Large intestine (tissue), 3 donors: ENCODE measurements at regions not wholly inside any gene's neighbourhood (a gene's known extent, or its start where the extent isn't known, plus 50 kb on each side); places are given as distances from the start of the nearest gene placed in this dataset.

Experiments
- DNase-seq, 2 donors: peaks; one replicate each; pipeline versions ENCODE4 v3.0.0 to v3.0.0-alpha.2; 2013
- H3K27ac ChIP-seq: one replicate; pipeline ENCODE4 v1.5.1; 2013; ENCODE audit warnings: low read length
- H3K27me3 ChIP-seq: 2 replicates; pipeline ENCODE4 v1.6.1; 2013; ENCODE audit warnings: low read length; ENCODE audit not compliant: control insufficient read depth, insufficient read depth
- H3K36me3 ChIP-seq: 2 replicates; pipeline ENCODE4 v1.6.1; 2013; ENCODE audit warnings: low read length; ENCODE audit not compliant: control insufficient read depth, insufficient read depth
- H3K4me1 ChIP-seq: one replicate; pipeline ENCODE4 v1.6.1; 2013; ENCODE audit warnings: low read length; ENCODE audit not compliant: control insufficient read depth, insufficient read depth
- H3K4me3 ChIP-seq: one replicate; pipeline ENCODE4 v1.5.1; 2013; ENCODE audit warnings: low read length
- H3K9me3 ChIP-seq: one replicate; pipeline ENCODE4 v1.6.1; 2013; ENCODE audit warnings: mild to moderate bottlenecking, low read depth, low read length, moderate library complexity; ENCODE audit not compliant: control insufficient read depth
- WGBS: methylation state at CpG from one replicate; pipeline ENCODE4 v1.1.5; 2013; ENCODE audit warnings: low lambda C conversion rate; ENCODE audit not compliant: insufficient coverage; 5-methylcytosine and 5-hydroxymethylcytosine counted together

- Histone ChIP-seq H3K27ac (no peak overlapping the region), H3K27me3 (no peaks in the 10 kb centered on the region), H3K4me1 (no peaks in the 10 kb centered on the region), H3K9me3 (no peaks in the 10 kb centered on the region), H3K36me3 (no peaks in the 10 kb centered on the region), H3K4me3 (no peak overlapping the region)
- no peak for DNase-seq
- no CpG with 5 or more reads among the region's 4 CpGs for WGBS
Measured at GRCh38 chr18:39481281-39481680, 1915.7 kb upstream of the CELF4 start.

GRCh38 chr18:39480494-39481195, 1915.0 kb upstream of the CELF4 start:
- H3K4me1 ChIP-seq = no peaks in the 10 kb centered on the region

GRCh38 chr18:39464006-39464405, 1898.4 kb upstream of the CELF4 start:
- H3K9me3 ChIP-seq = no peaks in the 10 kb centered on the region

More at GRCh38 chr18:39480494-39481195, 1915.0 kb upstream of the CELF4 start:
- no peak overlapping the region for H3K27ac ChIP-seq
- H3K27me3 ChIP-seq = no peaks in the 10 kb centered on the region
- no peaks in the 10 kb centered on the region for H3K36me3 ChIP-seq
- no CpG with 5 or more reads among the region's 4 CpGs for WGBS
- DNase-seq = no peak
- no peaks in the 10 kb centered on the region for H3K9me3 ChIP-seq
- no peak overlapping the region for H3K4me3 ChIP-seq

GRCh38 chr18:39462436-39462835, 1896.8 kb upstream of the CELF4 start:
- Histone ChIP-seq H3K4me3 (no peak overlapping the region), H3K36me3 (no peaks in the 10 kb centered on the region), H3K27ac (no peak overlapping the region), H3K27me3 (no peaks in the 10 kb centered on the region), H3K4me1 (no peaks in the 10 kb centered on the region), H3K9me3 (no peaks in the 10 kb centered on the region)
- no peak for DNase-seq
- no CpG with 5 or more reads among the region's 1 CpG for WGBS

More at GRCh38 chr18:39464006-39464405, 1898.4 kb upstream of the CELF4 start:
- no peak for DNase-seq
- no peak overlapping the region for H3K27ac ChIP-seq
- no peaks in the 10 kb centered on the region for H3K27me3 ChIP-seq
- H3K4me1 ChIP-seq = no peaks in the 10 kb centered on the region
- no peaks in the 10 kb centered on the region for H3K36me3 ChIP-seq
- H3K4me3 ChIP-seq = no peak overlapping the region

GRCh38 chr18:39460136-39460535, 1894.5 kb upstream of the CELF4 start:
- H3K36me3 ChIP-seq = no peaks in the 10 kb centered on the region
- no peaks in the 10 kb centered on the region for H3K4me1 ChIP-seq
- no peak overlapping the region for H3K4me3 ChIP-seq
- H3K27ac ChIP-seq = no peak overlapping the region
- H3K27me3 ChIP-seq = no peaks in the 10 kb centered on the region
- no peaks in the 10 kb centered on the region for H3K9me3 ChIP-seq
- DNase-seq = no peak

GRCh38 chr18:39455285-39455684, 1889.7 kb upstream of the CELF4 start:
- Histone ChIP-seq H3K4me3 (no peak overlapping the region), H3K27ac (no peak overlapping the region), H3K36me3 (no peaks in the 10 kb centered on the region), H3K9me3 (no peaks in the 10 kb centered on the region), H3K27me3 (no peaks in the 10 kb centered on the region), H3K4me1 (peaks cover 4% of the 10 kb centered on the region)
- peak; percentile 24 to 33 for DNase-seq

- Histone ChIP-seq H3K9me3 (no peaks in the 10 kb centered on the region), H3K27me3 (no peaks in the 10 kb centered on the region), H3K27ac (no peak overlapping the region), H3K4me3 (no peak overlapping the region), H3K4me1 (peaks cover 4% of the 10 kb centered on the region), H3K36me3 (no peaks in the 10 kb centered on the region)
- no peak for DNase-seq
- no CpG with 5 or more reads among the region's 1 CpG for WGBS
Measured at GRCh38 chr18:39454866-39455265, 1889.3 kb upstream of the CELF4 start.

GRCh38 chr18:39453882-39454281, 1888.3 kb upstream of the CELF4 start:
- no CpG with 5 or more reads among the region's 2 CpGs for WGBS
- Histone ChIP-seq H3K36me3 (no peaks in the 10 kb centered on the region), H3K27ac (peak overlapping the region; percentile 17), H3K27me3 (no peaks in the 10 kb centered on the region), H3K4me1 (peaks cover 4% of the 10 kb centered on the region), H3K9me3 (no peaks in the 10 kb centered on the region), H3K4me3 (no peak overlapping the region)
- DNase-seq = peak; percentile 54 to 84

GRCh38 chr18:39453356-39453755, 1887.8 kb upstream of the CELF4 start:
- Histone ChIP-seq H3K36me3 (no peaks in the 10 kb centered on the region), H3K27me3 (no peaks in the 10 kb centered on the region), H3K4me3 (no peak overlapping the region), H3K27ac (peak overlapping the region; percentile 17), H3K4me1 (peaks cover 4% of the 10 kb centered on the region), H3K9me3 (no peaks in the 10 kb centered on the region)
- DNase-seq = peak in 1 of 2 donors; percentile 11
- 100% methylated on average over 2 of the region's 2 CpGs for WGBS

- DNase-seq = no peak
- no CpG with 5 or more reads among the region's 6 CpGs for WGBS
- Histone ChIP-seq H3K27me3 (no peaks in the 10 kb centered on the region), H3K27ac (no peak overlapping the region), H3K4me3 (no peak overlapping the region), H3K4me1 (peaks cover 4% of the 10 kb centered on the region), H3K9me3 (no peaks in the 10 kb centered on the region), H3K36me3 (no peaks in the 10 kb centered on the region)
Measured at GRCh38 chr18:39450958-39451357, 1885.4 kb upstream of the CELF4 start.

GRCh38 chr18:39449566-39449965, 1884.0 kb upstream of the CELF4 start:
- H3K27me3 ChIP-seq = no peaks in the 10 kb centered on the region
- 100% methylated on average over 3 of the region's 3 CpGs for WGBS
- H3K36me3 ChIP-seq = no peaks in the 10 kb centered on the region

More at GRCh38 chr18:39449566-39449965, 1884.0 kb upstream of the CELF4 start:
- no peaks in the 10 kb centered on the region for H3K9me3 ChIP-seq
- peaks cover 4% of the 10 kb centered on the region for H3K4me1 ChIP-seq
- DNase-seq = no peak
- no peak overlapping the region for H3K27ac ChIP-seq
- no peak overlapping the region for H3K4me3 ChIP-seq
